Kasumi-1 (cell line): ENCODE measurements at regions not wholly inside any gene's neighbourhood (a gene's known extent, or its start where the extent isn't known, plus 50 kb on each side); places are given as distances from the start of the nearest gene placed in this dataset.
"Not testable (repeated sequence)": the region's sequence is repeated elsewhere in the genome, so short reads cannot be mapped to it uniquely, and the experiment has no call there.

Experiments
- DNase-seq, 2 experiments: peaks; one replicate each; lab custom pipeline; 2025; lab: John Stamatoyannopoulos, UW

- not testable (repeated sequence) for DNase-seq
These were observed 85.1 kb upstream of the MAP4 start for GRCh38 chr3:48101301-48101650.

- DNase-seq: no peak
These were observed 76.1 kb upstream of the MAP4 start for GRCh38 chr3:48092270-48092669.

GRCh38 chr3:48090166-48090939, 74.1 kb upstream of the MAP4 start:
- no peak for DNase-seq

- DNase-seq: peak; percentile 92 to 93
These were observed 72.7 kb upstream of the MAP4 start for GRCh38 chr3:48088749-48089466.

- DNase-seq: peak; percentile 24 to 45
These were observed 72.0 kb upstream of the MAP4 start for GRCh38 chr3:48088056-48088748.

- DNase-seq: no peak
These were observed 70.5 kb upstream of the MAP4 start for GRCh38 chr3:48086705-48087104.

- DNase-seq: no peak
These were observed 68.7 kb upstream of the MAP4 start for GRCh38 chr3:48084929-48085328.

- no peak for DNase-seq
These were observed 68.0 kb upstream of the MAP4 start for GRCh38 chr3:48084170-48084569.

- DNase-seq: no peak
These were observed 66.5 kb upstream of the MAP4 start for GRCh38 chr3:48082580-48083184.

GRCh38 chr3:48077815-48078214, 61.6 kb upstream of the MAP4 start:
- no peak for DNase-seq

- no peak for DNase-seq
These were observed 53.8 kb upstream of the MAP4 start for GRCh38 chr3:48070030-48070429.

- DNase-seq: no peak
These were observed 53.1 kb upstream of the MAP4 start for GRCh38 chr3:48069339-48069738.

- no peak for DNase-seq
These were observed 52.7 kb upstream of the MAP4 start for GRCh38 chr3:48068886-48069285.

- DNase-seq: not testable (repeated sequence)
These were observed 52.1 kb upstream of the MAP4 start for GRCh38 chr3:48068320-48068719.

GRCh38 chr3:48067271-48067670, 51.1 kb upstream of the MAP4 start:
- DNase-seq: no peak
